Glomerular visceral epithelial cell (primary cell): ENCODE measurements at regions not wholly inside any gene's neighbourhood (a gene's known extent, or its start where the extent isn't known, plus 50 kb on each side); places are given as distances from the start of the nearest gene placed in this dataset.
A peak's percentile ranks its signal among the peaks of the same experiment; 100 is the strongest.
"Not testable (repeated sequence)": the region's sequence is repeated elsewhere in the genome, so short reads cannot be mapped to it uniquely, and the experiment has no call there.

Experiments used
- DNase-seq: peaks from one replicate; pipeline ENCODE4 v3.0.0-alpha.2; 2016; ENCODE audit errors: extremely low spot score

DNA sequence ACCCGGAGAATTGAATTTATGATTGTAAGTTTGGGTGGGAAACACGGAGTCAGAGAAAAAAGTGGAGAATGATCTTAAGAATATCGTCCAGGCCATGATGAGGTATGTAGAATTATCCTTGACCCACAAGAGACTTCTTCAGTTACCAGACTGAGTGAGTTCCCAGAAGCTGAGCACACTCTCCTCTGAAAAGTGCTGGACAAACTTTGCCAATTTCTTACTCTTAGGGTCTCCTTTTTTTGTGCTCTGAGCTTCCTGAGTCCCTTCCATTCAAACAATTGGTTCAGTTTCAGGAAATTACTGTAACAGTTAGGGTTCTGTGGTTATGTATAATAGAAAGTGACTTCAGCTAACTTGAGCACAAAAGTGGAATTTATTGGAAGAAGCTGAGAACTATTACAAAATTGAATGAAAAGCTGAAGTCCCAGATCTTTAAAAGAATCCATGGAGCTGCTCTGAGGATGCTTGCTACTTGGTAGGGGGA is 50.6 kb upstream of the EHBP1 start:
- DNase-seq: no peak

DNA sequence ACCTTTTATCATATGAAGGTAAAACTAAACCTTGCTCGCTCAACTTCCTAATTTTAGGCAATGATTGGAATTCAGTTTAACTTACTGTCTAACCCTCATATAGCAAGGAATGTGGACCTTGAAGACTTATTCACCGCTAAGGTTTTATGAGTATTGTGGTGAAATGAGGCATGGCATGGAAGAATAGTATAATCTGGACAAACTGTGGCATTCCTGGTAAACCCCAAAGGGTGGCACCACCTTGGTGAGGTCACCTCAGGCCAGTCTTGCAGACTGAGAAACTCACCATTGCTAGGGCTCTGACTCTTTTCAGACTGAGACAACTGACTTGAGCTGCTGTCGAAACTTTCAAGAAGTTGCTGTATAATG is 51.1 kb upstream of the EHBP1 start:
- DNase-seq: peak; percentile 91

DNA sequence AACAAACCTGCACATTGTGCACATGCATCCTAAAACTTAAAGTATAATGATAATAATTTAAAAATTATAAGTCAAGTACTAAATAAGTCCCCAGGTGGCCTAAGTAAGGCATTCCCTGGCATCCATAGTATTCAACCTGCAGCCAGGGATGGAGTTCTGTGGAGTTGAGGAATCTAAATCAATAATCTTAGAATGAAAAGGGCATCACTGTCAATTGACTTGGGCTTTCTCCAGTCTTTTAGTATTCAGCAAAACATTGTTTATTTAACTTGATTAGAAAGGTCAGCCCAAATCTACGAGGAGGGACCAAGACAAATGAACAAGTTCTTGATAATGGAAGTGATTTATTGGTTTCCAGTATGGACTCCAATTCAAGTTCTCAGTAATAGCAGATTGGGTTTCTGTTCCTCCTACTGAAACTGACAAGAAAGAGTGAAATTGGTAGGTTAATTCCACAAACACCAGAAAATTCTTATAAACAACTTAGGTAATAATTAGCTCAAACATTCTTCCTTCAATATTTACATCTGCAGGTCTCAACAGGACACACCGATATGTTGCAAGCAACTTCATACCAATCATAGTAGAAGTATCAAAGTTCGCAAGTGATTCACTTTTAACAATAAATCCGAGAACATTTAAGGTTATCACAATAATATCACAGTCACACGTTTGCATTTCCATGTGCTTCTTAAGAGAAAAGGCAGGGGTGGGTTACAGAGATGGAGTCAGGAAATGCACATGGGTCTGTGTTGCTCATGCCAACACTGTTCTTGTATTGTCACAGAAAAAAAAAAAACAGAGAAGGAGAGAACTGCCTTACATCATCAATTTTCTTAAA is 51.7 kb upstream of the EHBP1 start:
- no peak for DNase-seq

DNA sequence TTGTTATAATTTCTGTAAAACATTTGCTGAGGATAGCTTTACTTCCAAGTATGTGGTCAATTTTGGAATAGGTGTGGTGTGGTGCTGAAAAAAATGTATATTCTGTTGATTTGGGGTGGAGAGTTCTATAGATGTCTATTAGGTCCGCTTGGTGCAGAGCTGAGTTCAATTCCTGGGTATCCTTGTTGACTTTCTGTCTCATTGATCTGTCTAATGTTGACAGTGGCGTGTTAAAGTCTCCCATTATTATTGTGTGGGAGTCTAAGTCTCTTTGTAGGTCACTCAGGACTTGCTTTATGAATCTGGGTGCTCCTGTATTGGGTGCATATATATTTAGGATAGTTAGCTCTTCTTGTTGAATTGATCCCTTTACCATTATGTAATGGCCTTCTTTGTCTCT is 56.4 kb upstream of the EHBP1 start:
- not testable (repeated sequence) for DNase-seq

DNA sequence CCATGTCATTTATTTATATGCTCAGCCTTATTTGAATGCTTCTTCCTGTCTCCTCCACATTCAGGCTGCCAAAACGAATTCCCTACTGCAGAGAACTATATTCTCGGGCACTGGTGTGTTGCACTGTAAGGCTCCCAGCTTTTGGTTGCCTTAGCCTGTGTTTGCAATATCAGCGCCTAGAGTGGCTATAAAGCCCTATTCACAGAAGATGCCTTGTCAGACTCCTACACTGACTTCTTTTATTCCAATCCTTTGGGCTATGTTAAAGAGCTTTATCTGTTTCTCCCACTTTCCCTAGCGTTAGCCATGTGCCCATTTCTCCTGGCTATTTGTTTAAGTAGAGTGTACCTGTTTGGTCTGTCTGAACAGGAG is 62.4 kb upstream of the EHBP1 start:
- DNase-seq: no peak

DNA sequence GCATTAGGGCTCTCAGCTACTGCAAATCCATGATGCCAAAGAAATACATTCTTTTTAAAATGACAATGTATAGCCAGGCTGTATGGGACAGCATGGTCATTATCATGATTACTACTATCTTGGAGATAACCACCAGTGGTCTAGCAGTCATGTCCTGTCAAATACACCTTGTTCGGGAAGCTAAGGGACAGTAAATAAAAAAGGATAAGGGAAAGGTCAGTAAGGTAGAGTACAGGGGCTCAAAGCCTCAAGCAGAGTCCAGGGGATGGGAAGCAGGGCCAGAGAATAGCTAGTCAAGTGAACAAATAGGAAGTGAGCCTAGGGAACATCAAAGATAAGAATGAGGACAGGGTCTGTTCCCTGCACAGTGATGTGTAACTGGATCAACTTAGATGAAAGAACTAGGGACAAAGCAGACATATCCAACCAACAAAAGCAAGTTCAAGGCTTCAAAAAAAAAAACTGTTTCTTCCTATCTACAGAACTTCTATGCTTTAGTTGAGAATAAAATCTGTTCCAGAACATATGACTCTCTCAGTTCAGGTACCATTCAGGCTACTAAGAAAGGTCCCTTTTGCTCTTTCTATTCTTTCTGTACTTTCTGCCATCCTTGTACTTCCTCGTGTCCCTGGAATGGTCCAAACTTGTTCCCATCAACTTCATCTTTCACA is 62.9 kb upstream of the EHBP1 start:
- no peak for DNase-seq

DNA sequence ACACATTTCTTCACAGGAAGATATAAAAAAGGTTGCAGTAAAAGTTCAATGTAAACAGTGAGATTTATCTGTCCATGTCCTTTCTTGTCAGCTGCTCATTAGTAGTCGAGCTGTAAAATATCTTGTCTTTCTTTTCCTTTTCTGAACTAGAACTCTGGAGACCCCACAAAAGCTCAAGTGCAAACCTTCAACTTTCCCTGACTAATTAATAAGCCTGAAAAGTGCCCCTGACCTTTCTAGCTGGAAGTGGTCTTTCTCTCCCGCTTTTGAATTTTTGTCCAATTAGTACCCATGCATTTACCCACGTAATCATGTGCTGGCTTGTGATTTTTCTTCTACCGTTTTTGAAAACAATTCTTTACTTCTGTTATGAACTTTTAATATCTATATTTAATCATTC is 63.6 kb upstream of the EHBP1 start:
- no peak for DNase-seq

DNA sequence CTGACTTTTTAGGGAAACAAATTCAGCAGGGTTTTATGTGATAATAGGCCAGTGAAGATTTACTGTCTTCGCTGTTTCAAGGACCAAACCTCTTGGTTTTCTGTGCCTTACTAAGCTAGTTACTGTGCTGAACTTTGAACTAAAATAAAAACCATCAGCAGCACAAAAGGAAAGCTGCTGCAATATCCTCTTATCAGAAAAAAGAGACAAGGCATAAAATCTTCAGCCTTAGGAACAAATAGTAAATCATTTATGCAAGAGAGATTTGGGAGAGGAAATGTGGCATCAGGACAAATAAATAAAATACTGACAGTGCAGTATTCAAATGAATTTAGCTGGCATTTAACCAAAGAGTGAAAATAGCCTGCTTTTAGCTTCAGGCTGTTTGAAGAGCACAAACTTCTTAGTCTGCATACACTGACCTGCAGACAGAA is 64.1 kb upstream of the EHBP1 start:
- DNase-seq: no peak

DNA sequence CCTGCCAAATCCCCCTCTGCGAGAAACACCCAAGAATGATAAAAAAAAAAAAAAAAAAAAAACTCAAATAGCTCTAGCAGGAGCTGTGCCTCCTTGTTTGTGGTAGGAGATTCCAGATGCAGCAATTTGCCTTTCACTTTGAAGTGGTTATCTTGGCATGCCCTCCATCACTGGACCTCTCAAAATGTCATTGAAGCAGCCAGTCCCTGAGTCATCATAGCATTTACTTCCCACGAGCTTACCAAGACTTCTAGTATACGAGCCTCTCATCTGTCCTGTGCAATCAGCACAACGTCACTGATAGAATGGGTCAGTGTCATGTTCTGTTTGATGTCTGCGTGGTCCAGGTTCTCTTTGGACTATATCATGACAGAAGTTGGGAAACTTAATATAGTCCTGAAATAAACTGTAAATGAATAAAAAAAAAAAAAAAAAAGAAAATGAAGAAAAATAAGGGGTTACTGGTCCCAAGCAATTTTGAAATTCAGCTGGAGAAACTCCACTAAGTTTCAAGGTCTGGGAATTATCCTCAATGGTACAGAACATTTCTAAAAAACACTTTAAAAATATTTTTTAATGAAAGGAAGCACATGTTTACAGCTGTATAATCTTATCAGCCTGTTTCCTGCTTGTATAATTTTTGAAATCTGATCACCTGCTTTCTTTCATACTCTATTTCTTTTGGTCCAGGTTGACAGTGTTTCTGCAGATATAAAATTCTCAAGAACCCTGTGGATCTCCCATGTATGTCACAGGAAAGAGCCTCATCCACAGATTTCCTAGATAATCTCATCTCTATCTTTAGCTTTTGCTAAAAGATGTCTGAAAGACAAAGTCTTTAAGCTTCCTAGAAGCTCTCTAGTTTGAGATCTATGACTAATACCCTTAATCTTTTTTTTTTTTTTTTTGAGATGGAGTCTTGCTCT is 74.1 kb upstream of the EHBP1 start:
- no peak for DNase-seq

DNA sequence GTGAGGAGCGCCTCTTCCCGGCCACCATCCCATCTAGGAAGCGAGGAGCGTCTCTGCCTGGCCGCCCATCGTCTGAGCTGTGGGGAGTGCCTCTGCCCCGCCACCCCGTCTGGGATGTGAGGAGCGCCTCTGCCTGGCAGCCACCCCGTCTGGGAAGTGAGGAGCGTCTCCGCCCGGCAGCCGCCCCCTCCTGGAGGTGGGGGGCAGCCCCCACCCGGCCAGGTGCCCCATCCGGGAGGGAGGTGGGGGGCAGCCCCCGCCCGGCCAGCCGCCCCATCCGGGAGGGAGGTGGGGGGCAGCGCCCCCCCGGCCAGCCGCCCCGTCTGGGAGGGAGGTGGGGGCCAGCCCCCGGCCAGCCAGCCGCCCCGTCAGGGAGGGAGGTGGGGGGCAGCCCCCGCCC is 75.3 kb upstream of the EHBP1 start:
- not testable (repeated sequence) for DNase-seq

DNA sequence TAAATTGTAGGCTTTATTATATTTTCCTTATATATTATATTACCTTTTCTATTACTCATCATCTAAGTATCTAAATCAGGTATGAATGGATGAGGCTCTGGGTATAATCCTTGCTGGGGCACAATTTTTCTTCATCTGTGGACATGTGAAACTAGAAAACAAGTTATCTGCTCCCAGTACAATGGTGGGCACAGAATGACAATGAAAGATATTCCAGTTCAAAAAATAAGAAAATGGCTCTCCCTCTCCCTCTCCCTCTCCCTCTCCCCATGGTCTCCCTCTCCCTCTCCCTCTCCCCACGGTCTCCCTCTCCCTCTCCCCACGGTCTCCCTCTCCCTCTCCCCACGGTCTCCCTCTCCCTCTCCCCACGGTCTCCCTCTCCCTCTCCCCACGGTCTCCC is 76.2 kb upstream of the EHBP1 start:
- DNase-seq: not testable (repeated sequence)

DNA sequence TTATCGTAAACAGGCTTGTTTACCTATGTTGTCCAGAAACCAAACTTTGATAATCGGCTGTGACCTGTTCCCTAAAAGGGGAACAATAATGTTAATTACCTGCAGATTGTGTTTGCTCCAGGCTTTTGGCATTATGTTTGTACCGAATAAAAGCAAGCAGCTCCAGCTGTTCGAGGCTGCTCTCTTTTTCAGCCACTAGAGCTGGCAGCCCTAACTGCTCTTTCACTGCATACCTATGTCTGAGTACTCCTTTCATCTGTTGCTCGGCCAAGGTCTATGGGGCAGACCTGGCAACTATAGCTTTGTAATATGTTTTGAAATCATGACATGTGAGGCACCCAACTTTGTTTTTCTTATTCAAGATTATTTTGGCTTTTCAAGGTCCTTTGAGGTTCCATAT is 77.8 kb upstream of the EHBP1 start:
- DNase-seq: no peak

DNA sequence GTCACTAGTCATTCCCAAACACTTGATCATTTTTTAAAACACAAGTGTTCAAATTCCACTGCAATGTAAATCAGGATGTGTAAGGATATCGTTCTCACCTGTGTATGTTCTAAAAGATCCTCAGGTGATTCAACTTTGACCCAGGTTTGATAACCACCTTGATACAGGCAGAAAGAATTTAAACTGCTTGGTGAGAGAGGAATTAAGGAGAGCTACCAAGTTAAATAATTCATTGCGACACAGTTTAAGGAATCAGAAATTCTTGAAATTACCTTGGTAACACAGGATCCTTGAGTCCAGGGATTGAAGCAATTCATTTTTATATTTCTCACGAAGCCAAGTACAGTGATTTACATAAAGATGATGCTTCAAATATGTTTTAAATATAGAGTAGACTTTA is 80.7 kb upstream of the EHBP1 start:
- no peak for DNase-seq

DNA sequence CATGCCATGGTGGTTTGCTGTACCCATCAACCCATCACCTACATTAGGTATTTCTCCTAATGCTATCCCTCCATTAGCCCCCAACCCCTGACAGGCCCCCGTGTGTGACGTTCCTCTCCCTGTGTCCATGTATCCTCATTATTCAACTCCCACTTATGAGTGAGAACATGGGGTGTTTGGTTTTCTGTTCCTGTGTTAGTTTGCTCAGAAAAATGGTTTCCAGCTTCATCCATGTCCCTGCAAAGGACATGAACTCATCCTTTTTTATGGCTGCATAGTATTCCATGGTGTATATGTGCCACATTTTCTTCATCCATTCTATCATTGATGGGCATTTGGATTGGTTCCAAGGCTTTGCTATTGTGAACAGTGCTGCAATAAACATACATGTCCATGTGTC is 89.0 kb upstream of the EHBP1 start:
- DNase-seq: not testable (repeated sequence)

DNA sequence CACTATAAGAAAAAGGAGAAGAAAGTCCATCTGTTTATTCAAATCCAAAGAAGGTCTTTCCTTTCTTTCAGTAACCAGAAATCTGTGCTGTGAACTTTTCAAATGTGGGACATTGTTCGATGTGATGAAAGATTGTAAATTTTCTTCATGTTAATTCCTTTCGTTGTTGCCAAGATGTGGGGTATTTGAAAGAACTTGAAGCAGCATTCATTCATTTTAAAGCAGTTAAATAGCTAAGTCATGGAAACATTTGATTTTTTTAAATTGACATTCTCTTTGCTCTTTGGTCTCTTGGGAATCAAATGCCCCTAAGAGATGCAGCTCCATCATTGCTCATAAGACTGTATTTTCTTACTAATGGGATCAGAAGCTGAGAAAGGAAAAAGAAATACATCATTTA is 93.7 kb upstream of the EHBP1 start:
- DNase-seq: no peak

DNA sequence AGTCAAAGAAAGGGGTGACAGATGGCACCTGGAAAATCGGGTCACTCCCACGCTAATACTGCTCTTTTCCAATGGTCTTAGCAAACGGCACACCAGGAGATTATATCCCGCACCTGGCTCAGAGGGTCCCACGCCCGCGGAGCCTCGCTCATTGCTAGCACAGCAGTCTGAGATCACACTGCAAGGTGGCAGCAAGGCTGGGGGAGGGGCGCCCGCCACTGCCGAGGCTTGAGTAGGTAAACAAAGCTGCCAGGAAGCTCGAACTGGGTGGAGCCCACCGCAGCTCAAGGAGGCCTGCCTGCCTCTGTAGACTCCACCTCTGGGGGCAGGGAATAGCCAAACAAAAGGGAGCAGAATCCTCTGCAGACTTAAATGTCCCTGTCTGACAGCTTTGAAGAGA is 99.5 kb upstream of the TMEM17 start:
- DNase-seq: not testable (repeated sequence)

DNA sequence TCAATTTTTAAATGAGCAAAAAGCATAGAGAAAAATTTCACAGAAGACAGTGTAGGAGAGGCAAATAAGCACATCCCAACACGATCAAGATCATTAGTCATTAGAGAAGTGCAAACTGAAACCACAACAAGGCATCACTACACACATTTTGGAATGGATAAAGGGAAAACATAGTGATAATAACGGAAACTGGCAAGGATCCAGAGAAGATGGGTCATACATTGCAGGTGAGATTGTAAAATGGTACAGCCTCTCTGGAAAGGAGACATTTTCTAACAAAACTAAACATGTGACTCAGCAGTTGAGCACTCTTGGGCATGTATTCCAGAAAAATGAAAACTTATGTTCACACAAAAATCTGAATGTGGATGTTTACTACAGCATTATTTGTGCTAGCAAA is 98.3 kb upstream of the TMEM17 start:
- DNase-seq: peak; percentile 43

DNA sequence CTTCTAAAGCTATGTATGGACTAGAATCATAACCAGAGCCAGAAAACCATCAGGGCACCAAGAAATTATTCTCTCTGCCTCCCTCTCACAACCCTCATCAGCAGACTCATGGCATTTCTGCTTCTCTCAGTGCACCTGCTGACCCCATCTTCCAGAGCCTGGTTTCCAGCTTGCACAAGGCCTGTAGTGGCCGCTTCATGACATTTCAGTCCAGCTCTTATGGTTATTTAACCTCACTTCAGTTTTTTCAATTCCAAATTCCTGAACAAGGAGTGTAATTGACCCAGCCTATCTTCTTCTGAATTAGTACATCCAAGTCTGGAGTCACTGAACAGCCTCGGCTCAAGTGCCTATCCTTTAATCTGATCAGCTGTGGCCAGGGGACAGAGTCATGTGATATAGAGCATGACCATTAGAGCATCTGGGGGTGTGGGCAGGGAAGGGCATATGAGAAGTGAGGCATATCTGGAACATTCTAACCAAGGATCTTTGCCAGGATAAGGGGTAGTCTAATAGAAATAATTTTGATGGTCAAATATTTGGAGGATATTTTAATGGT is 97.2 kb upstream of the TMEM17 start:
- DNase-seq: no peak

DNA sequence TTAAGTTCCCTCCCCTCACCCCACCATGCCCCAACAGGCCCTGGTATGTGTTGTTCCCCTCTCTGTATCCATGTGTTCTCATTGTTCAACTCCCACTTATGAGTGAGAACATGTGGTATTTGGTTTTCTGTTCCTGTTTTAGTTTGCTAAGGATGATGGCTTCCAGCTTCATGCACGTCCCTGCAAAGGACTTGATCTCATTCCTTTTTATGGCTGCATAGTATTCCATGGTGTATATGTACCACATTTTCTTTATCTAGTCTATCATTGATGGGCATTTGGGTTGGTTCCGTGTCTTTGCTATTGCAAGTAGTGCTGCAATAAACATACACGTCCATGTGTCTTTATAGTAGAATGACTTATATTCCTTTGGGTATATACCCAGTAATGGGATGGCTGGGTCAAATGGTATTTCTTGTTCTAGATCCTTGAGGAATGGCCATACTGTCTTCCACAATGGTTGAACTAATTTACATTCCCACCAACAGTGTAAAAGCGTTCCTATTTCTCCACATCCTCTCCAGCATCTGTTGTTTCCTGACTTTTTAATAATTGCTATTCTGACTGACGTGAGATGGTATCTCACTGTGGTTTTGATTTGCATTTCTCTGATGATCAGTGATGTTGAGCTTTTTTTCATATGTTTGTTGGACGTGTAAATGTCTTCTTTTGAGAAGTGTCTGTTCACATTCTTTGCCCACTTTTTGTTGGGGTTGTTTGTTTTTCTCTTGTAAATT is 93.8 kb upstream of the TMEM17 start:
- DNase-seq: not testable (repeated sequence)

DNA sequence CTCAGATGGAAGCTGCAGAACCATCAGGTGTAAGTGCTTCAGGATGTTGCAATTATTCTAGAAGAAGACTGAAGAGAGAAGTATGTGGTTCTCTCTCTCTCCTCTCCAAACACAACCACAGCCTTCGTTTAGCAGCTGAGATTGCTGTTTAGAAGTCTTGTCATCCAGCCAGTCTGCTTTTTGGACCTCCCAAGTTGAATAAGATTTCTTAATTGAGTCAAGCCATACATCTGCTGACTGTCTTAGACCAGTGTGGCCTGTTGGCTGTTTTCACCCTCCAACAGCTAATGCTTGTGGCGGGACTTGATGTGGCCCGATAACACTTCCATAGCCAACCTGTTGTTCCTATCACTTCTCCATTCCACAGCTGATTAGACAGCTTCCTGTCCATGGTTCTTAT is 91.3 kb upstream of the TMEM17 start:
- DNase-seq: peak; percentile 19
